Keratinocyte (primary cell): ENCODE measurements at regions not wholly inside any gene's neighbourhood (a gene's known extent, or its start where the extent isn't known, plus 50 kb on each side); places are given as distances from the start of the nearest gene placed in this dataset.

ENCODE experiments used
- DNase-seq: peaks from one replicate; pipeline ENCODE4 v3.0.0-alpha.2; 2011; ENCODE audit warnings: low read depth, missing footprints, low spot score
- FAIRE-seq: peaks from 2 replicates; lab custom pipeline; 2011; peaks lifted over from hg19 to GRCh38; lab: Jason Lieb, UNC
- H2AFZ ChIP-seq: 2 replicates; pipeline ENCODE4 v1.6.0; 2012; ENCODE audit warnings: low read length, control low read depth, inconsistent platforms; ENCODE audit not compliant: control insufficient read depth
- H3K27ac ChIP-seq: 2 replicates; pipeline ENCODE4 v1.5.1; 2011; ENCODE audit warnings: low read length; ENCODE audit not compliant: control insufficient read depth, insufficient read depth
- H3K27me3 ChIP-seq: 3 replicates; pipeline ENCODE4 v1.6.0; 2011; ENCODE audit warnings: low read length; ENCODE audit not compliant: control insufficient read depth, insufficient read depth; ENCODE audit errors: extremely low read depth
- H3K36me3 ChIP-seq, 2 experiments: 2 replicates in 1 of 2; 3 replicates in 1 of 2; pipeline ENCODE4 v1.5.1; 2011; ENCODE audit warnings: low read length in 2 of 2, mild to moderate bottlenecking in 1 of 2; ENCODE audit not compliant: control insufficient read depth in 2 of 2, insufficient read depth in 2 of 2; ENCODE audit errors: extremely low read depth in 1 of 2
- H3K4me1 ChIP-seq: 3 replicates; pipeline ENCODE4 v1.5.1; 2011; ENCODE audit warnings: low read length; ENCODE audit not compliant: control insufficient read depth, insufficient read depth; ENCODE audit errors: extremely low read depth
- H3K4me2 ChIP-seq: 3 replicates; pipeline ENCODE4 v1.6.0; 2011; ENCODE audit warnings: low read depth, low read length; ENCODE audit not compliant: control insufficient read depth, insufficient read depth; ENCODE audit errors: extremely low read depth
- H3K4me3 ChIP-seq, 3 experiments: fragments of 200-600 bp in 1 of 3; sonication (generic) in 1 of 3; 2 replicates in 2 of 3; 3 replicates in 1 of 3; pipeline ENCODE4 v1.5.1; 2011 to 2016; ENCODE audit warnings: low read length in 3 of 3, mild to moderate bottlenecking in 3 of 3, control low read depth in 2 of 3, inconsistent platforms in 1 of 3, low read depth in 1 of 3, mixed read lengths in 1 of 3, mixed run types in 1 of 3, moderate library complexity in 1 of 3; ENCODE audit not compliant: control insufficient read depth in 2 of 3, insufficient read depth in 2 of 3; ENCODE audit errors: extremely low read depth in 1 of 3
- H3K79me2 ChIP-seq: 2 replicates; pipeline ENCODE4 v1.6.0; 2012; ENCODE audit warnings: low read length; ENCODE audit not compliant: control insufficient read depth, insufficient read depth
- H3K9ac ChIP-seq: 3 replicates; pipeline ENCODE4 v1.6.0; 2011; ENCODE audit warnings: low read length; ENCODE audit not compliant: control insufficient read depth, insufficient read depth; ENCODE audit errors: extremely low read depth
- H3K9me1 ChIP-seq: 3 replicates; pipeline ENCODE4 v1.6.0; 2011; ENCODE audit warnings: low read length; ENCODE audit not compliant: control insufficient read depth, insufficient read depth; ENCODE audit errors: extremely low read depth
- H3K9me3 ChIP-seq: 2 replicates; pipeline ENCODE4 v1.5.1; 2012; ENCODE audit warnings: low read depth, low read length; ENCODE audit not compliant: control insufficient read depth
- H4K20me1 ChIP-seq: 3 replicates; pipeline ENCODE4 v1.6.0; 2011; ENCODE audit warnings: low read length; ENCODE audit not compliant: control insufficient read depth, insufficient read depth; ENCODE audit errors: extremely low read depth
- CTCF ChIP-seq, 3 experiments: IDR thresholded peaks in 1 of 3; conservative IDR thresholded peaks in 1 of 3; optimal IDR thresholded peaks in 1 of 3; 2 replicates in 2 of 3; 3 replicates in 1 of 3; pipeline versions ENCODE3 to v1.5.1; 2011; ENCODE audit warnings: low read length in 3 of 3, mild to moderate bottlenecking in 3 of 3, moderate library complexity in 2 of 3, control low read depth in 1 of 3, inconsistent platforms in 1 of 3; ENCODE audit not compliant: insufficient read depth in 2 of 3; ENCODE audit errors: extremely low read depth in 1 of 3
- EZH2 ChIP-seq: IDR thresholded peaks from one replicate; pipeline ENCODE4 v1.6.1; 2012; ENCODE audit warnings: inconsistent platforms, mild to moderate bottlenecking, low read length, moderate library complexity
- dilution Hi-C: fragments of 300-500 bp; cut with MboI; formaldehyde crosslinking; loops from one replicate; pipeline ENCODE4 v1.7.0; 2020; ENCODE audit warnings: low sequenced_read_pairs; ENCODE audit not compliant: extremely low pct_ligation_motif_present

DNA sequence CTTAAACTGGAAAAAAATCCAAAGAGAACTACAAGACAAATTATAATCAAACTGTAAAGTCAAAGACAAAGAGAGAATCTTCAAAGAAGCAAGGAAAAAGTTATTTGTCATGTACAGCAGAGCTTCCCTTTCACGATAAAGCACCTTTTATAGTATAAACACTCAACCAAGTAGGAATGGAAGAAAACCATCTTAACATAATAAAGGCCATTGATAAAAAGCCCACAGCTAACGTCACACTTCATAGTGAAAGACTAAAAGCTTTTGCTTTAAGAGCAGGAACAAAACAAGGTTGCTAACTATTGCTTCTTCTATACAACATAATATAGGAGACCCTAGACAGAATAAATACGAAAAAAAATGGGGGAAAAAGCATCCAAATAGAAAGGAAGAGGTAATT is 595.7 kb upstream of the POU3F4 start:
- no peaks in the 10 kb centered on the region for H3K4me1 ChIP-seq
- DNase-seq (no peak), FAIRE-seq (no peak)
- no peaks in the 10 kb centered on the region for H3K9me3 ChIP-seq
- no peak overlapping the region for H2AFZ ChIP-seq
- dilution Hi-C loops, result no loop called here
- TF ChIP-seq EZH2, result no peak
- TF ChIP-seq CTCF (optimal IDR thresholded peaks at IDR 0.05 in 1 of 3, IDR thresholded peaks at IDR 0.05 in 1 of 3, conservative IDR thresholded peaks at IDR 0.05 in 1 of 3; ENCODE audit: extremely low read depth in 1 of 3, insufficient read depth in 2 of 3, low read length in 3 of 3), result no peak
- H3K4me2 ChIP-seq, result no peak overlapping the region
- H3K9me1 ChIP-seq, result no peaks in the 10 kb centered on the region
- no peaks in the 10 kb centered on the region for H3K36me3 ChIP-seq
- H3K27ac ChIP-seq, result no peak overlapping the region
- H3K27me3 ChIP-seq, result no peaks in the 10 kb centered on the region
- H3K79me2 ChIP-seq, result no peaks in the 10 kb centered on the region
- no peaks in the 10 kb centered on the region for H4K20me1 ChIP-seq
- H3K4me3 ChIP-seq, result no peak overlapping the region
- H3K9ac ChIP-seq, result no peak overlapping the region

DNA sequence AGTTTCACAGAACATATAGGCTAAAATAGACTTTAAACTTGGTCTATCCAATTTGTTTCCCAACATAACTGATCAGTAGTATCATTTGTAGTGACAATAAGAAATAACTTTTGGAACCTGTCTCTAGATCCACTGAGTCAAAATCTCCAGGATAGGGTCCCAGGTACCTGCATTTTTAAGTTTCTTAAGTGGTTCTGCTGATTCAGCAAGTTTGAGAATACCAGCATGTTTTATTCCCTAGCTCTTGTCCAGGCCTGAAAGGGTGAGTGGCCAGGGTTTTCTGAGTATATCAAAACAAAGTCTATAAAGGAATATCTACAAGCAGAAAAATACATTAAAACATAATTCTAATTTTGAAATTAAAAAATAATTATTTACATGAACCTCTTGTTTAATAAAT is 573.1 kb upstream of the POU3F4 start:
- TF ChIP-seq CTCF (optimal IDR thresholded peaks at IDR 0.05 in 1 of 3, IDR thresholded peaks at IDR 0.05 in 1 of 3, conservative IDR thresholded peaks at IDR 0.05 in 1 of 3; ENCODE audit: extremely low read depth in 1 of 3, insufficient read depth in 2 of 3, low read length in 3 of 3) (no peak), EZH2 (no peak)
- Histone ChIP-seq H3K4me1 (no peaks in the 10 kb centered on the region), H2AFZ (no peak overlapping the region), H3K79me2 (no peaks in the 10 kb centered on the region), H3K4me2 (no peak overlapping the region), H3K27ac (no peak overlapping the region), H3K9me3 (no peaks in the 10 kb centered on the region), H3K36me3 (no peaks in the 10 kb centered on the region), H4K20me1 (no peaks in the 10 kb centered on the region), H3K9ac (no peak overlapping the region), H3K27me3 (no peaks in the 10 kb centered on the region), H3K4me3 (no peak overlapping the region), H3K9me1 (no peaks in the 10 kb centered on the region)
- DNase-seq, result no peak
- dilution Hi-C loops, result no loop called here
- no peak for FAIRE-seq
